ENCODE measurements at regions not wholly inside any gene's neighbourhood (a gene's known extent, or its start where the extent isn't known, plus 50 kb on each side); places are given as distances from the start of the nearest gene placed in this dataset.

GRCh38 chr13:62931853-62932252 is 1516.2 kb upstream of the PCDH20 start:
- H3K27me3 ChIP-seq (ENCODE audit: insufficient read depth, low read length): no peaks in the 10 kb centered on the region
- H3K4me1 ChIP-seq (ENCODE audit: insufficient read depth, low read length): no peaks in the 10 kb centered on the region
- H3K36me3 ChIP-seq (ENCODE audit: insufficient read depth, low read length): no peaks in the 10 kb centered on the region
- H3K4me3 Mint-ChIP-seq (ENCODE audit: unreplicated experiment): no peak overlapping the region
- no peaks in the 10 kb centered on the region for H3K79me2 ChIP-seq (ENCODE audit: insufficient read depth, low read length)
- TF ChIP-seq, protein P1, sequence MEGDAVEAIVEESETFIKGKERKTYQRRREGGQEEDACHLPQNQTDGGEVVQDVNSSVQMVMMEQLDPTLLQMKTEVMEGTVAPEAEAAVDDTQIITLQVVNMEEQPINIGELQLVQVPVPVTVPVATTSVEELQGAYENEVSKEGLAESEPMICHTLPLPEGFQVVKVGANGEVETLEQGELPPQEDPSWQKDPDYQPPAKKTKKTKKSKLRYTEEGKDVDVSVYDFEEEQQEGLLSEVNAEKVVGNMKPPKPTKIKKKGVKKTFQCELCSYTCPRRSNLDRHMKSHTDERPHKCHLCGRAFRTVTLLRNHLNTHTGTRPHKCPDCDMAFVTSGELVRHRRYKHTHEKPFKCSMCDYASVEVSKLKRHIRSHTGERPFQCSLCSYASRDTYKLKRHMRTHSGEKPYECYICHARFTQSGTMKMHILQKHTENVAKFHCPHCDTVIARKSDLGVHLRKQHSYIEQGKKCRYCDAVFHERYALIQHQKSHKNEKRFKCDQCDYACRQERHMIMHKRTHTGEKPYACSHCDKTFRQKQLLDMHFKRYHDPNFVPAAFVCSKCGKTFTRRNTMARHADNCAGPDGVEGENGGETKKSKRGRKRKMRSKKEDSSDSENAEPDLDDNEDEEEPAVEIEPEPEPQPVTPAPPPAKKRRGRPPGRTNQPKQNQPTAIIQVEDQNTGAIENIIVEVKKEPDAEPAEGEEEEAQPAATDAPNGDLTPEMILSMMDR (IDR thresholded peaks at IDR 0.05; ENCODE audit: insufficient read depth, low read depth, low read length): no peak
- TF ChIP-seq EZH2 (IDR thresholded peaks at IDR 0.05; ENCODE audit: insufficient read depth, low read length): no peak
- H3K9me3 ChIP-seq (ENCODE audit: insufficient read depth, low read depth, low read length): no peaks in the 10 kb centered on the region
- H2AFZ ChIP-seq (ENCODE audit: low read depth, low read length): no peak overlapping the region
- no peaks in the 10 kb centered on the region for H3K4me1 Mint-ChIP-seq (ENCODE audit: low read depth, unreplicated experiment)
- no peak overlapping the region for H3K27ac Mint-ChIP-seq (ENCODE audit: unreplicated experiment)
- H3K27ac ChIP-seq (ENCODE audit: low read depth, low read length): no peak overlapping the region
- no peaks in the 10 kb centered on the region for H3K36me3 Mint-ChIP-seq (ENCODE audit: low read depth, unreplicated experiment)
- H3K9ac ChIP-seq (ENCODE audit: low read length): no peak overlapping the region
- peaks cover 2% of the 10 kb centered on the region for H3K9me3 Mint-ChIP-seq (ENCODE audit: unreplicated experiment)
- peak; percentile 1 for DNase-seq (ENCODE audit: low read depth)
- H3K4me2 ChIP-seq (ENCODE audit: low read length): no peak overlapping the region
- FAIRE-seq: no peak
- no peaks in the 10 kb centered on the region for H4K20me1 ChIP-seq (ENCODE audit: insufficient read depth, low read length)
- no peak overlapping the region for H3K4me3 ChIP-seq (ENCODE audit: insufficient read depth, low read depth, low read length)
- H3K27me3 Mint-ChIP-seq (ENCODE audit: low read depth, unreplicated experiment): no peaks in the 10 kb centered on the region

GRCh38 chr13:62924395-62924794 is 1508.7 kb upstream of the PCDH20 start:
- Histone ChIP-seq H3K4me1 (ENCODE audit: insufficient read depth, low read length) (no peaks in the 10 kb centered on the region), H3K9me3 (ENCODE audit: insufficient read depth, low read depth, low read length) (no peaks in the 10 kb centered on the region), H3K9ac (ENCODE audit: low read length) (no peak overlapping the region), H3K36me3 (ENCODE audit: insufficient read depth, low read length) (no peaks in the 10 kb centered on the region), H3K79me2 (ENCODE audit: insufficient read depth, low read length) (no peaks in the 10 kb centered on the region), H3K27me3 (ENCODE audit: insufficient read depth, low read length) (no peaks in the 10 kb centered on the region), H3K4me3 (ENCODE audit: insufficient read depth, low read depth, low read length) (no peak overlapping the region), H4K20me1 (ENCODE audit: insufficient read depth, low read length) (no peaks in the 10 kb centered on the region), H3K27ac (ENCODE audit: low read depth, low read length) (no peak overlapping the region), H2AFZ (ENCODE audit: low read depth, low read length) (no peak overlapping the region), H3K4me2 (ENCODE audit: low read length) (no peak overlapping the region)
- TF ChIP-seq EZH2 (IDR thresholded peaks at IDR 0.05; ENCODE audit: insufficient read depth, low read length): no peak
- TF ChIP-seq, protein P1 (IDR thresholded peaks at IDR 0.05; ENCODE audit: insufficient read depth, low read depth, low read length): no peak
- Mint-ChIP-seq H3K36me3 (ENCODE audit: low read depth, unreplicated experiment) (no peaks in the 10 kb centered on the region), H3K9me3 (ENCODE audit: unreplicated experiment) (peaks cover 2% of the 10 kb centered on the region), H3K27ac (ENCODE audit: unreplicated experiment) (no peak overlapping the region), H3K4me3 (ENCODE audit: unreplicated experiment) (no peak overlapping the region), H3K27me3 (ENCODE audit: low read depth, unreplicated experiment) (no peaks in the 10 kb centered on the region), H3K4me1 (ENCODE audit: low read depth, unreplicated experiment) (no peaks in the 10 kb centered on the region)
- DNase-seq (ENCODE audit: low read depth) (no peak), FAIRE-seq (no peak)

- H3K27me3 ChIP-seq (ENCODE audit: insufficient read depth, low read length): no peaks in the 10 kb centered on the region
- no peak for FAIRE-seq
- no peak overlapping the region for H3K27ac ChIP-seq (ENCODE audit: low read depth, low read length)
- H3K4me3 ChIP-seq (ENCODE audit: insufficient read depth, low read depth, low read length): no peak overlapping the region
- no peak for DNase-seq (ENCODE audit: low read depth)
- no peak for TF ChIP-seq EZH2 (IDR thresholded peaks at IDR 0.05; ENCODE audit: insufficient read depth, low read length)
- TF ChIP-seq, protein P1 (IDR thresholded peaks at IDR 0.05; ENCODE audit: insufficient read depth, low read depth, low read length): no peak
- no peaks in the 10 kb centered on the region for H4K20me1 ChIP-seq (ENCODE audit: insufficient read depth, low read length)
- H3K4me1 ChIP-seq (ENCODE audit: insufficient read depth, low read length): no peaks in the 10 kb centered on the region
- Mint-ChIP-seq H3K4me3 (ENCODE audit: unreplicated experiment) (no peak overlapping the region), H3K27me3 (ENCODE audit: low read depth, unreplicated experiment) (no peaks in the 10 kb centered on the region), H3K4me1 (ENCODE audit: low read depth, unreplicated experiment) (no peaks in the 10 kb centered on the region), H3K9me3 (ENCODE audit: unreplicated experiment) (no peaks in the 10 kb centered on the region), H3K27ac (ENCODE audit: unreplicated experiment) (no peak overlapping the region), H3K36me3 (ENCODE audit: low read depth, unreplicated experiment) (no peaks in the 10 kb centered on the region)
- H2AFZ ChIP-seq (ENCODE audit: low read depth, low read length): no peak overlapping the region
- H3K9ac ChIP-seq (ENCODE audit: low read length): no peak overlapping the region
- no peak overlapping the region for H3K4me2 ChIP-seq (ENCODE audit: low read length)
- no peaks in the 10 kb centered on the region for H3K79me2 ChIP-seq (ENCODE audit: insufficient read depth, low read length)
- H3K9me3 ChIP-seq (ENCODE audit: insufficient read depth, low read depth, low read length): no peaks in the 10 kb centered on the region
- no peaks in the 10 kb centered on the region for H3K36me3 ChIP-seq (ENCODE audit: insufficient read depth, low read length)
Observed at GRCh38 chr13:62920159-62920558, 1504.5 kb upstream of the PCDH20 start.

Data from astrocyte (in vitro differentiated cells and primary cell).